Heart right ventricle (tissue), 16 donors: ENCODE measurements at regions not wholly inside any gene's neighbourhood (a gene's known extent, or its start where the extent isn't known, plus 50 kb on each side); places are given as distances from the start of the nearest gene placed in this dataset.

ENCODE experiments used
- ATAC-seq, 8 donors: fragments of 200-7000 bp; cut with Tn5 transposase; one replicate each; pipeline ENCODE4 v1.9.1; 2020; ENCODE audit warnings: mild to moderate bottlenecking in 8 of 8, moderate library complexity in 8 of 8, moderate number of reproducible peaks in 1 of 8
- DNase-seq, 2 donors: peaks; one replicate each; pipeline ENCODE4 v3.0.0-alpha.2; 2020
- H3K27ac ChIP-seq, 10 donors: fragments of 200-600 bp; sonication (generic) in 2 of 10; one replicate each; pipeline versions ENCODE4 v1.5.0 to v1.8.0; 2020 to 2022; ENCODE audit warnings: mild to moderate bottlenecking in 3 of 10
- H3K27me3 ChIP-seq, 7 donors: fragments of 200-600 bp; one replicate each; pipeline ENCODE4 v1.8.0; 2021 to 2022; ENCODE audit warnings: mild to moderate bottlenecking in 2 of 7
- H3K36me3 ChIP-seq, 9 donors: fragments of 200-600 bp; sonication (generic) in 1 of 9; one replicate each; pipeline versions ENCODE4 v1.5.0 to v1.8.0; 2020 to 2022; ENCODE audit warnings: mild to moderate bottlenecking in 2 of 9
- H3K4me1 ChIP-seq, 9 donors: fragments of 200-600 bp; sonication (generic) in 1 of 9; one replicate each; pipeline versions ENCODE4 v1.5.0 to v1.8.0; 2020 to 2022; ENCODE audit warnings: mild to moderate bottlenecking in 4 of 9
- H3K4me3 ChIP-seq, 10 donors: fragments of 200-600 bp; sonication (generic) in 2 of 10; one replicate each; pipeline versions ENCODE4 v1.5.0 to v1.8.0; 2020 to 2022; ENCODE audit warnings: mild to moderate bottlenecking in 7 of 10, moderate library complexity in 2 of 10
- H3K9me3 ChIP-seq, 11 donors: fragments of 200-600 bp in 10 of 11; sonication (generic) in 2 of 11; one replicate each; pipeline versions ENCODE4 v1.5.0 to v1.8.0; 2013 to 2022; ENCODE audit warnings: mild to moderate bottlenecking in 2 of 11, control low read depth in 1 of 11, moderate library complexity in 1 of 11
- WGBS, 2 donors: extraction: QIAGEN DNeasy Blood & Tissue Kit; methylation state at CpG; one replicate each; pipeline ENCODE4 v1.1.7; 2013; ENCODE audit warnings: inconsistent platforms in 1 of 2; 5-methylcytosine and 5-hydroxymethylcytosine counted together
- intact Hi-C, 10 donors: fragments of 100-400 bp; cut with DNase I; formaldehyde crosslinking; loops; one replicate each; pipeline versions ENCODE4 v1.11.1 to v1.14.2; 2022
- TF ChIP-seq, protein P1 (sequence below), 9 donors: fragments of 200-600 bp; sonication (generic) in 2 of 9; IDR thresholded peaks; one replicate each; pipeline versions ENCODE4 v1.5.0 to v1.8.0; 2021 to 2022; ENCODE audit warnings: antibody characterized with exemption in 9 of 9, mild to moderate bottlenecking in 5 of 9, moderate library complexity in 1 of 9
- donor health status: Arrhythmogenic right ventricular cardiomyopathy.
- donor health status: ischemic (EF 13 %, LVEDD 7.1; RV severe dilation, severe dysfunction).
- donor health status: healthy with polysubstance abuse.
- donor health status: DM: no; HTN: yes; CAD: no.
- donor health status: DM: no; HTN: no; CAD: no.
- donor health status: ischemic (EF 25% LVEDD 6.9; RV normal size, moderate dysfunction).
- donor health status: ischemic (EF 25% LVEDD 5.7; RV mildly dilated, moderate dysfunction).
- donor health status: healthy.
- donor health status: DM: yes; HTN: yes; CAD: no.
- donor health status: Ischemic cardiomyopathy.
- donor health status: ischemic (EF 35%, LVEDD 5.7; RV mildly dilated, moderate dysfunction).
- donor health status: nonischemic (EF 11% LVEDD 7.7; RV severe dilation, severe dysfunction).
- donor health status: DM: yes; HTN: yes; CAD: no.
- donor health status: PGD.
- donor health status: ischemic (EF 29% LVEDD 5.4; RV normal size, mild dysfunction).
- donor health status: nonischemic (EF 23%, LVEDD 6.1; RV moderate dilation, normal function).

DNA sequence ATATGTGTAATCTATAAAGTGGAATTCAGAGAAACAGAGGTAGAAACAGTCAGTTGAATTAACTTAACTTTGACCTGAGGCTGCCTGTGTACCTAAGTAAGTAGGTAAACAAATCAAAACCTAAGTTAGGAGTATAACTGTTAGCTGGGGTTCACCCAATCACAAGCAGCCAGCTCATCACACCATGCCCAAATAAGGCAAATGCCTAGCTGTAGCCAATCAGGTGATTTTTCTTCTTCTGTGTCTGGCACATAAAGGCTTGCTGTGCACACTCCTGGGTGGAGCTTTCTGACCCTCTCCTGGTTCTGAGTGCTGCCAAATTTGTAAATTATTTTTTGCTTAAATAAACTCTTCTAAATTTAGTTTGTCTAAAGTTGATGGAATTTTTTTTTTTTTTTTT is 54.7 kb upstream of the TRIM39 start:
- TF ChIP-seq, protein P1, sequence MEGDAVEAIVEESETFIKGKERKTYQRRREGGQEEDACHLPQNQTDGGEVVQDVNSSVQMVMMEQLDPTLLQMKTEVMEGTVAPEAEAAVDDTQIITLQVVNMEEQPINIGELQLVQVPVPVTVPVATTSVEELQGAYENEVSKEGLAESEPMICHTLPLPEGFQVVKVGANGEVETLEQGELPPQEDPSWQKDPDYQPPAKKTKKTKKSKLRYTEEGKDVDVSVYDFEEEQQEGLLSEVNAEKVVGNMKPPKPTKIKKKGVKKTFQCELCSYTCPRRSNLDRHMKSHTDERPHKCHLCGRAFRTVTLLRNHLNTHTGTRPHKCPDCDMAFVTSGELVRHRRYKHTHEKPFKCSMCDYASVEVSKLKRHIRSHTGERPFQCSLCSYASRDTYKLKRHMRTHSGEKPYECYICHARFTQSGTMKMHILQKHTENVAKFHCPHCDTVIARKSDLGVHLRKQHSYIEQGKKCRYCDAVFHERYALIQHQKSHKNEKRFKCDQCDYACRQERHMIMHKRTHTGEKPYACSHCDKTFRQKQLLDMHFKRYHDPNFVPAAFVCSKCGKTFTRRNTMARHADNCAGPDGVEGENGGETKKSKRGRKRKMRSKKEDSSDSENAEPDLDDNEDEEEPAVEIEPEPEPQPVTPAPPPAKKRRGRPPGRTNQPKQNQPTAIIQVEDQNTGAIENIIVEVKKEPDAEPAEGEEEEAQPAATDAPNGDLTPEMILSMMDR (IDR thresholded peaks at IDR 0.05) = no peak
- no peaks in the 10 kb centered on the region for H3K4me1 ChIP-seq
- H3K4me3 ChIP-seq = no peak overlapping the region
- peaks cover 0 to 6% (median 0%) of the 10 kb centered on the region in 11 donors for H3K9me3 ChIP-seq
- H3K27ac ChIP-seq = no peak overlapping the region
- no peak for ATAC-seq
- no peak for DNase-seq
- H3K36me3 ChIP-seq = no peaks in the 10 kb centered on the region
- intact Hi-C loops = no loop called here
- no peaks in the 10 kb centered on the region for H3K27me3 ChIP-seq

DNA sequence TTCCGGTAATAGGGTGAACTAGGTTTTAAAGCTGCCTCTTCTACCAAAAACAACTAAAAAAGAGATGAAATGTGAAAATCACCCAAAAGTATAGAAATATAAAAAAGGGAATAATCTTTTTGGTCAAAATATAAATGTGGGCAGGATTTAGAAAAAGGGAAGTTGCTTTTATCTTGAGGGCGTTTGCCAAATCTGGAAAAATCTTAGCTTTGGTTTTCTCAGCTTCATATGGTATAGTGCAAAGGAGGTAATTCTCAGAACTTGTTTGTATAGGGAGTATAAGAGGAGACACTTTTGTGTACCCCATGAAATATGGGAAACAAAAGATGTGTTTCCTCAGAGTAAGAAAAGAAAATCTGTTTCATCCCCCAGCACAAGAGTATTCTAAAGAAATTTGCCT is 54.2 kb upstream of the TRIM26 start:
- 89 to 97% methylated on average over 2 of the region's 2 CpGs for WGBS, 2 donors
- Histone ChIP-seq H3K36me3 (no peaks in the 10 kb centered on the region), H3K27me3 (no peaks in the 10 kb centered on the region), H3K4me1 (no peaks in the 10 kb centered on the region), H3K9me3 (no peaks in the 10 kb centered on the region), H3K27ac (no peak overlapping the region), H3K4me3 (no peak overlapping the region)
- DNase-seq (no peak), ATAC-seq (no peak)
- intact Hi-C loops = no loop called here
- TF ChIP-seq, protein P1 (IDR thresholded peaks at IDR 0.05) = no peak

DNA sequence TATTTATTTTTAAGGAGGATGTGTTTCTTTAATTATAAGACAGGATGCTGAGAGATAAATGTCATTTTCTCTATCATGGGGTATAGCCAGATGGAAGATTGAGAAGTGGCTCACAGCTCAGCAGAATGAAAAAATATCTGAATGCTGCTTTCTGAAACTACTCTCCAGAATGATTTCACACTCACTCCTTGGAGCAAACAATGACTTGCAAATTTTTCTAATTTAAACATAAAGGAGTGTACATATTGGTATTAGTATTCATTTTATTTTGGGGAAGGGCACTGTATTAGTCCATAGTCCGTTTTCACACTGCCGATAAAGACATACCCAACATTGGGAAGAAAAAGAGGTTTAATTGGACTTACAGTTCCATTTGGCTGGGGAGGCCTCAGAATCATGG is 52.4 kb upstream of the TRIM26 start:
- TF ChIP-seq, protein P1 (IDR thresholded peaks at IDR 0.05) = no peak
- Histone ChIP-seq H3K27me3 (peaks cover 0 to 3% (median 0%) of the 10 kb centered on the region in 7 donors), H3K27ac (no peak overlapping the region), H3K36me3 (peaks cover 0 to 5% (median 0%) of the 10 kb centered on the region in 9 donors), H3K9me3 (no peaks in the 10 kb centered on the region), H3K4me3 (no peak overlapping the region), H3K4me1 (peaks cover 0 to 3% (median 0%) of the 10 kb centered on the region in 9 donors)
- WGBS, 2 donors = 98 to 100% methylated on average over 2 of the region's 2 CpGs
- intact Hi-C loops = no loop called here
- ATAC-seq (no peak), DNase-seq (no peak)

DNA sequence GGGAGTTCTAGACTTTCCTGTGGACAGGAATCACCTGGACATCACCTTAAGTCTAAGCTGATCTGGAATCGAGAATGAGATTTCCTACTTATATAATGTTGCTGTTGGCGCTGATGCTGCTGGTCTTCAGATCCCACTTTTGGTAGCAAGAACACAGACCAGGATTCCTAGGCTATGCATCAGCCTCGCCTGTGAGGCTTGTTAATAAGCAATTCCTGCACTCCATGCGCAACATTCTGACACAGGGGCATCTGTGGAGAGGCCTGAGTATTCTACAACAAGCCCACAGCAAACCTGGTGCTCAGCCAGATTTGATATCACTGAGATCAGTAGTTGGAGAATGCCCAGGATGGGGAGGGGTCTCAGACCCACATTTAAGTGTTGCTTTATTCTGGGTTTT is 52.0 kb upstream of the TRIM26 start:
- peaks cover 0 to 7% (median 3%) of the 10 kb centered on the region in 9 donors for H3K4me1 ChIP-seq
- intact Hi-C loops = no loop called here
- ATAC-seq (no peak), DNase-seq (no peak)
- H3K27me3 ChIP-seq = peaks cover 0 to 7% (median 0%) of the 10 kb centered on the region in 7 donors
- no peaks in the 10 kb centered on the region for H3K9me3 ChIP-seq
- H3K27ac ChIP-seq = no peak overlapping the region
- 85 to 95% methylated on average over 4 of the region's 4 CpGs for WGBS, 2 donors
- TF ChIP-seq, protein P1 (IDR thresholded peaks at IDR 0.05) = no peak
- peaks cover 0 to 5% (median 0%) of the 10 kb centered on the region in 9 donors for H3K36me3 ChIP-seq
- no peak overlapping the region for H3K4me3 ChIP-seq
